ENCODE measurements at regions not wholly inside any gene's neighbourhood (a gene's known extent, or its start where the extent isn't known, plus 50 kb on each side); places are given as distances from the start of the nearest gene placed in this dataset.

GRCh38 chr3:102085431-102086176 is 236.3 kb downstream of the NFKBIZ start:
- intact Hi-C loops (cut with micrococcal nuclease): loop anchor here (2.0 kb wide), 2 partner anchors 17 to 259 kb away; no protein-coding TSS in a partner anchor
- no peak for DNase-seq (ENCODE audit: low spot score)
- Mint-ChIP-seq H3K4me1 (ENCODE audit: low read depth) (peaks cover 43% of the 10 kb centered on the region), H3K36me3 (ENCODE audit: low read depth) (peaks cover 6% of the 10 kb centered on the region), H3K27ac (peak overlapping the region; percentile 13), H3K4me3 (no peak overlapping the region), H3K9me3 (peaks cover 7% of the 10 kb centered on the region), H3K27me3 (ENCODE audit: insufficient read depth) (peaks cover 9% of the 10 kb centered on the region)

- H3K9me3 Mint-ChIP-seq: peaks cover 6% of the 10 kb centered on the region
- no peak for DNase-seq (ENCODE audit: low spot score)
- H3K27me3 Mint-ChIP-seq (ENCODE audit: insufficient read depth): peaks cover 3% of the 10 kb centered on the region
- H3K27ac Mint-ChIP-seq: no peak overlapping the region
- H3K36me3 Mint-ChIP-seq (ENCODE audit: low read depth): peaks cover 4% of the 10 kb centered on the region
- H3K4me3 Mint-ChIP-seq: no peak overlapping the region
- H3K4me1 Mint-ChIP-seq (ENCODE audit: low read depth): peaks cover 45% of the 10 kb centered on the region
- intact Hi-C loops (cut with micrococcal nuclease): no loop called here
These were observed 237.9 kb downstream of the NFKBIZ start for GRCh38 chr3:102087236-102087635.

DNA sequence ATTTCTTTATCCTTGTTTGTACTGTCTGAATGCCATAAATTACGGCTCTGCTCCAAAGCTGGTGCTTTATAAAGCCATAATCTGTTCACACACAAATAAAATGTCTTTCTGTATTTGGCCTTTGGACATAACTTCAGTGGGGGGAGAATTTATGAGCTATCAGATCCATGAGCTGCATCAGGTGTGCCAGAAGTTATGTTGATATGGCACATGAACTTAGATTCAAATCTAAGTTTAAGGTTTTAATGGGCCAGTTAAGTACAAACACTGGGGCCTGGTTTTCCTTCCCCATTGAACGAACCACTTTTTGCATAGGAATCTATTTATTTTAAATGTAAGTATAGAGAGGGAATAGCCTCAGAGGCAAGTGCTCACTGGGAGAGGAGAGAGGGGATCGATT is 239.9 kb downstream of the NFKBIZ start:
- no peak for DNase-seq (ENCODE audit: low spot score)
- peaks cover 60% of the 10 kb centered on the region for H3K4me1 Mint-ChIP-seq (ENCODE audit: low read depth)
- no peak overlapping the region for H3K27ac Mint-ChIP-seq
- intact Hi-C loops (cut with micrococcal nuclease): no loop called here
- H3K9me3 Mint-ChIP-seq: peaks cover under 1% of the 10 kb centered on the region
- H3K4me3 Mint-ChIP-seq: no peak overlapping the region
- H3K27me3 Mint-ChIP-seq (ENCODE audit: insufficient read depth): peaks cover 1% of the 10 kb centered on the region
- H3K36me3 Mint-ChIP-seq (ENCODE audit: low read depth): peaks cover under 1% of the 10 kb centered on the region

DNA sequence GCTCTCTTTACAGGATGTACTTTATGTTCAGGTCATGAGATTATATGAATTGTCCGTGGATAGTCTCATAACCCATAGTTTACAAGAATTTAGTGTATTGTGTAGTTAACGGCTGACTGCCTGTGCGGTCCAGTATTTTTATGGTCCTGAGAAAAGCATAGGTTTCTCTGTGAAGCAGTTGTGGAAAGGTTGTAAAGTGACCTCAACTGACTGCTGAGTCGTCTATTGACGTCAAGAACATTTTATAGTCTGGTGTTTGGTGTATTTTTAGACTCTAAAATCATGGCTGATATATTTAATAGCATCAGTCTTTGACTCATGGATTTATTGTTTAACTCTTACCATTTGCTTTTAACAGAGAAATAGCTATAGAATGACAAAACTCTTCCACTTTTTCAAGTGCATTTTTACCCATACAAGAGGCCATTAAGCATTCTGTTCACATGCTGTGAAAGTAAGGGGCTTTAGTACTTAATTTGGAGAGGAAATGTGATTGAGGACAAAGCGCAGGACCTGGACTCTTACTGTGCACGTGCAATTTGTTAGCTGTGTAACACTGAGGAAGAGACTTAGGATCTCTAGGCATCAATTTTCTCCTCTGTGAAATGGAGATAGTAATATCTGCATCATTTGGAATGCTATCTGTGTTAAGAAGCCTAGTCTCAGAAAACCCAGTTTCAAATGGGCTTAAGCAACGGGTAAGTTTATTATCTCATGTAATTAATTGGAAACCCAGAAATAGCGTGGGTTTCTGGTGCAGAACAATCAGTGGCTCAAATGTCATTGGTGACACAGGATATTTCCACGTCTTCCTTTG is 240.8 kb downstream of the NFKBIZ start:
- Mint-ChIP-seq H3K4me1 (ENCODE audit: low read depth) (peaks cover 59% of the 10 kb centered on the region), H3K9me3 (no peaks in the 10 kb centered on the region), H3K36me3 (ENCODE audit: low read depth) (no peaks in the 10 kb centered on the region), H3K4me3 (no peak overlapping the region), H3K27me3 (ENCODE audit: insufficient read depth) (peaks cover 1% of the 10 kb centered on the region), H3K27ac (no peak overlapping the region)
- intact Hi-C loops (cut with micrococcal nuclease): loop anchor here (5.0 kb wide), 2 partner anchors 33 to 413 kb away; partner anchors contain the start of gene ZBTB11
- no peak for DNase-seq (ENCODE audit: low spot score)

DNA sequence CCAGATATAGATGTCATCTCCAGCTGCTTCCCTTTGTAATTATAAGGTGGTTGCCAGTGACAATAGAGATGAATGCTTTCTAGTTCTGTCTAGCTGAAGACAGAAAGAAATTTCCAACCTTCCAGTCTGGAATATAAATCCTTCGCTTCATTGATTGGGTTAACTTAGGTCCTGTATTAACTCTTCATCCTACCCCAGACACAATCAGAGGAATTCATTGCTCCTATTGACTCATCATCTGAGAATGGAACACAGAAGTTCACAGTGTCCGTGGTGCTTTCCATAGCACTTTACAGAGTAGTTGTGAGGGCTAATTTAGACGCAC is 241.4 kb downstream of the NFKBIZ start:
- H3K9me3 Mint-ChIP-seq: no peaks in the 10 kb centered on the region
- H3K27me3 Mint-ChIP-seq (ENCODE audit: insufficient read depth): peaks cover 1% of the 10 kb centered on the region
- intact Hi-C loops (cut with micrococcal nuclease): loop anchor here (5.0 kb wide), 2 partner anchors 33 to 413 kb away; partner anchors contain the start of gene ZBTB11
- peaks cover 59% of the 10 kb centered on the region for H3K4me1 Mint-ChIP-seq (ENCODE audit: low read depth)
- DNase-seq (ENCODE audit: low spot score): no peak
- no peaks in the 10 kb centered on the region for H3K36me3 Mint-ChIP-seq (ENCODE audit: low read depth)
- no peak overlapping the region for H3K4me3 Mint-ChIP-seq
- no peak overlapping the region for H3K27ac Mint-ChIP-seq

DNA sequence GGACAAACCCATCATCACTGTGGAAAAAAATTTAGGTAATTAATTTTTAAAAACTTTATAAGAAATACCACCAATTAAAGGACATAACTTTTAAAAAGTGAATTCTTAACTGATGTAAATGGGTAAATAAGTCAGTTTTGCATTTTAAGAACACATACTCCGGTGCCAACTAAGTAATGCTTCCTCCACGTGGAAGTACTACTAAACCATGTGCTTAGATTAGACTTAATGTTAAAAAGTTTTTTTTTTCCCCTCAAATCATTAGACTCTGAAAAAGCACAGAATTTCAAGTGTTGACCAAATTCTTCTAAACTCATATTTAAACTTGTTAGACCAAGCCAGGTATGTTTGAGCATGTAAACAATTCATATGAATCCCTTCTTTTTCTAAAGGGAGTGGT is 242.0 kb downstream of the NFKBIZ start:
- no peaks in the 10 kb centered on the region for H3K36me3 Mint-ChIP-seq (ENCODE audit: low read depth)
- H3K27me3 Mint-ChIP-seq (ENCODE audit: insufficient read depth): peaks cover 1% of the 10 kb centered on the region
- intact Hi-C loops (cut with micrococcal nuclease): loop anchor here (5.0 kb wide), 2 partner anchors 34 to 414 kb away; partner anchors contain the start of gene ZBTB11
- peaks cover 59% of the 10 kb centered on the region for H3K4me1 Mint-ChIP-seq (ENCODE audit: low read depth)
- H3K9me3 Mint-ChIP-seq: no peaks in the 10 kb centered on the region
- peak overlapping the region; percentile 35 for H3K4me3 Mint-ChIP-seq
- H3K27ac Mint-ChIP-seq: peak overlapping the region; percentile 78
- no peak for DNase-seq (ENCODE audit: low spot score)

- H3K27ac Mint-ChIP-seq: peak overlapping the region; percentile 78
- H3K36me3 Mint-ChIP-seq (ENCODE audit: low read depth): peaks cover 2% of the 10 kb centered on the region
- DNase-seq (ENCODE audit: low spot score): no peak
- peaks cover 61% of the 10 kb centered on the region for H3K4me1 Mint-ChIP-seq (ENCODE audit: low read depth)
- intact Hi-C loops (cut with micrococcal nuclease): loop anchor here (1.0 to 5.0 kb wide), 13 partner anchors 13 to 416 kb away; partner anchors contain the start of gene ZBTB11
- H3K27me3 Mint-ChIP-seq (ENCODE audit: insufficient read depth): peaks cover 1% of the 10 kb centered on the region
- peak overlapping the region; percentile 61 for H3K4me3 Mint-ChIP-seq
- no peaks in the 10 kb centered on the region for H3K9me3 Mint-ChIP-seq
These were observed 243.5 kb downstream of the NFKBIZ start for GRCh38 chr3:102092617-102093466.

- H3K27me3 Mint-ChIP-seq (ENCODE audit: insufficient read depth): peaks cover 1% of the 10 kb centered on the region
- no peak overlapping the region for H3K27ac Mint-ChIP-seq
- no peak overlapping the region for H3K4me3 Mint-ChIP-seq
- H3K9me3 Mint-ChIP-seq: no peaks in the 10 kb centered on the region
- no peak for DNase-seq (ENCODE audit: low spot score)
- H3K4me1 Mint-ChIP-seq (ENCODE audit: low read depth): peaks cover 61% of the 10 kb centered on the region
- H3K36me3 Mint-ChIP-seq (ENCODE audit: low read depth): peaks cover 5% of the 10 kb centered on the region
- intact Hi-C loops (cut with micrococcal nuclease): loop anchor here (5.0 kb wide), 2 partner anchors 37 to 417 kb away; partner anchors contain the start of gene ZBTB11
These were observed 245.2 kb downstream of the NFKBIZ start for GRCh38 chr3:102094506-102094905.

DNA sequence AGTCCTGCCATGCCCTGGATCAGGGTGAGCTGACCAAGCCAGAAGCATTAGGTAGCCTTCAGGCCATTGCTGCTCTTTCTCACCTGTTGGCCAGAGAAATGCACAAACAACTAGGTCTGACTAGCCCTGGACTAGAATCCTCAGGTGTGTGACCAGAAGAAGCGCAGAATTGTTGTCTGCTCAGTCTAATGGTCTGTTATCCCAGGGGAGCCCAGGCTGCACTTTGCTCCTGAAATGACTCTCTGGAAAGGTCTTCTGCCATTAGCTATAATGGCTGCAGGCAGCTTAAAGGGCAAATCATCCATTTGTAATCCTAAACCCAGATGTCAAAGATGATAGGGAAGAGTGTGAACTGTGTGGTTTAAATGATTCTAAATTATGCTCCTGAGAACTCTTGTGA is 246.1 kb downstream of the NFKBIZ start:
- peaks cover 5% of the 10 kb centered on the region for H3K36me3 Mint-ChIP-seq (ENCODE audit: low read depth)
- no peak overlapping the region for H3K27ac Mint-ChIP-seq
- H3K4me3 Mint-ChIP-seq: no peak overlapping the region
- intact Hi-C loops (cut with micrococcal nuclease): no loop called here
- H3K4me1 Mint-ChIP-seq (ENCODE audit: low read depth): peaks cover 58% of the 10 kb centered on the region
- DNase-seq (ENCODE audit: low spot score): no peak
- H3K9me3 Mint-ChIP-seq: no peaks in the 10 kb centered on the region
- no peaks in the 10 kb centered on the region for H3K27me3 Mint-ChIP-seq (ENCODE audit: insufficient read depth)

DNA sequence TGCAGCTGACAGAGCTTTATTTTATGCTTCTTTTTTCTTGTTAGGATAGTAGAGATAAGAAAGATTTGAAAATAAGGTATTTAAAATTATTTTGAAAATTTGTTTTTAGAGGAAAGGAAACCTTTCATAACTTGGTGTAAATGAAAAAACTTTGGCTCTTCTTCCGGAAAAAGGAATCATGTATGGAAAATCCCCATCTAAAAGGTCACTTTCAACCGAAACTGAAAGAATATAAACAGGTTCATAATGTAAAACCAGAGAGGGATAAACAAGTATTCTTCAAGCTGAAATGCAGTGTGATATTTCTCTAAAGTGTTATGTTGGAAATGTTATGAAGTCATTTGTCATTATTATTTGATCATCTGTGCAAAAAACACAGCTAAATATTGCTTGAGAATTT is 246.8 kb downstream of the NFKBIZ start:
- H3K27ac Mint-ChIP-seq: no peak overlapping the region
- no peak for DNase-seq (ENCODE audit: low spot score)
- no peaks in the 10 kb centered on the region for H3K9me3 Mint-ChIP-seq
- H3K27me3 Mint-ChIP-seq (ENCODE audit: insufficient read depth): no peaks in the 10 kb centered on the region
- H3K4me1 Mint-ChIP-seq (ENCODE audit: low read depth): peaks cover 51% of the 10 kb centered on the region
- intact Hi-C loops (cut with micrococcal nuclease): no loop called here
- H3K36me3 Mint-ChIP-seq (ENCODE audit: low read depth): peaks cover 5% of the 10 kb centered on the region
- no peak overlapping the region for H3K4me3 Mint-ChIP-seq

DNA sequence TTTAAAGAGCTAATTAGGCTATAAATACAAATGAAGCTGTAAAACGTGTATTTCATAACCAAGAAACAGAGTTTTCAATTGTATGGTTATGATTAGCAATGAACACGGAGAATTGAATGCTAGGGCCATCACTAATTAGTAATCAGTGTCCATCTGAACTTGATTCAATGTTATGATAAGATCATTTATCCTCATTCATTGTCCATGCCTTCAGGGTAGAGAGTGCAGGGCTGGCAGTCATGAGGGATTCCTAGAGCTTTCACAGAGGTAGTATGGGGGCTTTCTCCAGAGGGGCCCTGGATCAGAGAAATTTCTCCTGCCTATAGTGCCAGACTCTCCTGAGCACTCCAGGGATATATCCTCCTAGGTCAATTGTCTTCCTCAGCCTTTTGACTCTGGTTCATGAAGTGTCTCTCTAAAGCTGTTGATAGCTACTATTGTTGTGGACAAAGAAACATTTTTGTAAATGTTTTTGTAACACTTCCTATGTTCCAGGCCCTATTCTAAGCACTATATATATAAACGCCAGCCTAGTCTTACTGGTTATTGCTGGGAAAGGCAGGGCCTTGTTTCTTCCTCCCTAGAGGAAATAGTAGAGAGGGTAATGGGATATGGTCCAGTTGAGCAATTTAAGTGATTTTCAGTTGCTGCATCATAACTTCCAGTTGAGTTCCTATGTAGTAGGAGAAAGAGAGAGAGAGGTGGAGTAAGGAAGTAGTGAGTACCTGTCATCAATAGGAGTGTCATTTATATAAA is 249.0 kb downstream of the NFKBIZ start:
- DNase-seq (ENCODE audit: low spot score): no peak
- intact Hi-C loops (cut with micrococcal nuclease): no loop called here
- Mint-ChIP-seq H3K4me1 (ENCODE audit: low read depth) (peaks cover 30% of the 10 kb centered on the region), H3K4me3 (no peak overlapping the region), H3K27ac (no peak overlapping the region), H3K27me3 (ENCODE audit: insufficient read depth) (no peaks in the 10 kb centered on the region), H3K36me3 (ENCODE audit: low read depth) (peaks cover 5% of the 10 kb centered on the region), H3K9me3 (no peaks in the 10 kb centered on the region)

- Mint-ChIP-seq H3K27ac (no peak overlapping the region), H3K4me3 (no peak overlapping the region), H3K4me1 (ENCODE audit: low read depth) (peaks cover 17% of the 10 kb centered on the region), H3K36me3 (ENCODE audit: low read depth) (peaks cover 6% of the 10 kb centered on the region), H3K9me3 (no peaks in the 10 kb centered on the region), H3K27me3 (ENCODE audit: insufficient read depth) (peaks cover 2% of the 10 kb centered on the region)
- intact Hi-C loops (cut with micrococcal nuclease): no loop called here
- DNase-seq (ENCODE audit: low spot score): no peak
These were observed 250.6 kb downstream of the NFKBIZ start for GRCh38 chr3:102099913-102100312.

Data from activated T-helper 1 cell treated with anti-CD3 and anti-CD28 coated beads, Interleukin-12 subunit alpha, Interleukin-12 subunit beta, Interleukin-2, Interleukin-4 antibody, amounts not matched to agents 30 ng/mL and 10 ng/mL and 1 ng/mL, durations not matched to agents 14 hours and 24 hours and 36 hours (primary cell).